Transverse colon (tissue), 4 donors: ENCODE measurements at regions not wholly inside any gene's neighbourhood (a gene's known extent, or its start where the extent isn't known, plus 50 kb on each side); places are given as distances from the start of the nearest gene placed in this dataset.

ENCODE experiments used
- CTCF ChIP-seq, 5 experiments: fragments of 200-600 bp in 3 of 5; fragments of 450-650 bp in 2 of 5; sonication (generic) in 3 of 5; IDR thresholded peaks; 1 replicate in 2 of 5; 2 replicates in 3 of 5; pipeline ENCODE4 v1.5.1; 2016 to 2017; ENCODE audit warnings: antibody characterized with exemption in 5 of 5, inconsistent platforms in 3 of 5, mild to moderate bottlenecking in 2 of 5, moderate library complexity in 1 of 5
- EP300 ChIP-seq: sonication (generic); formaldehyde crosslinking; IDR thresholded peaks from one replicate; pipeline ENCODE4 v1.6.1; 2017; ENCODE audit warnings: antibody characterized with exemption, low read depth
- POLR2A ChIP-seq: fragments of 450-650 bp; IDR thresholded peaks from one replicate; pipeline ENCODE4 v1.6.1; 2016; ENCODE audit warnings: antibody characterized with exemption, mild to moderate bottlenecking, moderate library complexity
- POLR2AphosphoS5 ChIP-seq, 3 donors: sonication (generic); formaldehyde crosslinking; IDR thresholded peaks; one replicate each; pipeline ENCODE4 v1.6.1; 2016; ENCODE audit warnings: antibody characterized with exemption in 3 of 3

- TF ChIP-seq POLR2AphosphoS5 (IDR thresholded peaks at IDR 0.05), result no peak
- TF ChIP-seq CTCF (IDR thresholded peaks at IDR 0.05), result no peak
- no peak for TF ChIP-seq EP300
- TF ChIP-seq POLR2A, result no peak
Observed at GRCh38 chr7:126001349-126001748, 1071.7 kb upstream of the POT1 start.
